OCI-LY3 (cell line): ENCODE measurements at regions not wholly inside any gene's neighbourhood (a gene's known extent, or its start where the extent isn't known, plus 50 kb on each side); places are given as distances from the start of the nearest gene placed in this dataset.

ENCODE experiments used
- H2AFZ ChIP-seq: fragments of 200-600, 300-600 bp; shearing (Covaris generic); 2 replicates; pipeline ENCODE4 v1.6.0; 2014; ENCODE audit warnings: antibody characterized with exemption, low read depth, low read length
- H3K27ac ChIP-seq: fragments of 200-600, 300-600 bp; sonication (generic); 2 replicates; pipeline ENCODE4 v1.5.1; 2014; ENCODE audit warnings: mild to moderate bottlenecking, low read length, moderate library complexity, mixed read lengths
- H3K27me3 ChIP-seq: fragments of 200-600, 300-600 bp; sonication (generic); 2 replicates; pipeline ENCODE4 v1.6.1; 2014; ENCODE audit warnings: low read depth, low read length, mixed read lengths
- H3K36me3 ChIP-seq: fragments of 200-600, 300-600 bp; sonication (generic); replicated peaks from 2 replicates; pipeline ENCODE3; 2014; ENCODE audit warnings: low read depth, low read length, mixed read lengths
- H3K4me1 ChIP-seq: fragments of 300-600, 200-600 bp; sonication (generic); 2 replicates; pipeline ENCODE4 v1.6.1; 2014; ENCODE audit warnings: low read length, mixed read lengths
- H3K4me2 ChIP-seq: fragments of 200-600, 300-600 bp; sonication (generic); 2 replicates; pipeline ENCODE4 v1.6.1; 2014; ENCODE audit warnings: low read length, mixed read lengths
- H3K4me3 ChIP-seq: fragments of 300-600, 200-600 bp; sonication (generic); 2 replicates; pipeline ENCODE4 v1.5.1; 2014; ENCODE audit warnings: antibody characterized with exemption, mild to moderate bottlenecking, low read length, moderate library complexity
- H3K79me2 ChIP-seq: fragments of 300-600, 200-600 bp; shearing (Covaris generic); 2 replicates; pipeline ENCODE4 v1.6.1; 2014; ENCODE audit warnings: mild to moderate bottlenecking, low read length, mixed read lengths
- H3K9ac ChIP-seq: fragments of 300-600, 200-600 bp; shearing (Covaris generic); 2 replicates; pipeline ENCODE4 v1.6.0; 2014; ENCODE audit warnings: mild to moderate bottlenecking, low read length, moderate library complexity
- H3K9me3 ChIP-seq: fragments of 200-600, 300-600 bp; shearing (Covaris generic); 2 replicates; pipeline ENCODE4 v1.6.1; 2014; ENCODE audit warnings: low read length, mixed read lengths; ENCODE audit not compliant: insufficient read depth
- H4K20me1 ChIP-seq: fragments of 200-600, 300-600 bp; sonication (generic); 2 replicates; pipeline ENCODE4 v1.6.1; 2016; ENCODE audit warnings: low read length, mixed read lengths; ENCODE audit not compliant: insufficient read depth
- EZH2phosphoT487 ChIP-seq: fragments of 200-600 bp; shearing (Covaris generic); IDR thresholded peaks from 2 replicates; pipeline ENCODE4 v1.6.1; 2018; ENCODE audit warnings: antibody characterized with exemption, mixed run types, low read depth
- TF ChIP-seq, protein P1 (sequence below): fragments of 200-600, 300-600 bp; sonication (generic); IDR thresholded peaks from 2 replicates; pipeline ENCODE4 v1.5.1; 2014; ENCODE audit warnings: antibody characterized with exemption, low read length, low read depth

DNA sequence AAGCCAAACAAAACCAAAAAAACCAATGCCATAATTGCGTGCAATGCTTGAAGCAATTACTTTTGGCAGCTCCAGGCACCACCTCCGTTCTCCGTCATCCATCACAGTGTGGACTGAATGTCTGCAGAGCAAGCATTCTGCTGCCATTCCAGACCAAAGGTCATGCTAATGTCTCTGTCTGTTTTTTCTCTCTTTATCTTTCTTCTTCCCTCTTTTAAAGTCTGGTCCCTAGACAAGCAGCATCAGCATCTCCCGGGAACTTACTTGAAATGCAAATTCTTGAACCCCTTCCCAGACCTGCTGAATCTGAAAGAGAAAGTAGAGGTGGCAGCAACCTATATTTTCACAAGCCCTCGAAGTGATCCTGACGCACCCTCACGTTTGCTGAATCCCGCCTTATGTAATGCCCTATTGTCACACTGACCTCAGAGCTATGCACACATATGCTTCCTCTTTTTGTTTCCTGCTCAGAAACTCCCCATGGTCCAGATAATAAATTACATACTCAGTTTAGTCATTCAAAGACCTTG is 297.3 kb upstream of the PROK2 start:
- H4K20me1 ChIP-seq, result peaks cover 17% of the 10 kb centered on the region; the same call in 1 of the 2 replicates
- H3K36me3 ChIP-seq, result no peaks in the 10 kb centered on the region
- 0 out of 2 replicates have a peak, but pooled peaks cover 4% of the 10 kb centered on the region for H3K9me3 ChIP-seq
- TF ChIP-seq, protein P1, sequence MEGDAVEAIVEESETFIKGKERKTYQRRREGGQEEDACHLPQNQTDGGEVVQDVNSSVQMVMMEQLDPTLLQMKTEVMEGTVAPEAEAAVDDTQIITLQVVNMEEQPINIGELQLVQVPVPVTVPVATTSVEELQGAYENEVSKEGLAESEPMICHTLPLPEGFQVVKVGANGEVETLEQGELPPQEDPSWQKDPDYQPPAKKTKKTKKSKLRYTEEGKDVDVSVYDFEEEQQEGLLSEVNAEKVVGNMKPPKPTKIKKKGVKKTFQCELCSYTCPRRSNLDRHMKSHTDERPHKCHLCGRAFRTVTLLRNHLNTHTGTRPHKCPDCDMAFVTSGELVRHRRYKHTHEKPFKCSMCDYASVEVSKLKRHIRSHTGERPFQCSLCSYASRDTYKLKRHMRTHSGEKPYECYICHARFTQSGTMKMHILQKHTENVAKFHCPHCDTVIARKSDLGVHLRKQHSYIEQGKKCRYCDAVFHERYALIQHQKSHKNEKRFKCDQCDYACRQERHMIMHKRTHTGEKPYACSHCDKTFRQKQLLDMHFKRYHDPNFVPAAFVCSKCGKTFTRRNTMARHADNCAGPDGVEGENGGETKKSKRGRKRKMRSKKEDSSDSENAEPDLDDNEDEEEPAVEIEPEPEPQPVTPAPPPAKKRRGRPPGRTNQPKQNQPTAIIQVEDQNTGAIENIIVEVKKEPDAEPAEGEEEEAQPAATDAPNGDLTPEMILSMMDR, result no peak
- TF ChIP-seq EZH2phosphoT487, result no peak
- no peaks in the 10 kb centered on the region for H3K79me2 ChIP-seq
- peaks cover 66% of the 10 kb centered on the region for H3K4me1 ChIP-seq
- peak overlapping the region; percentile 57 for H3K4me2 ChIP-seq
- peak overlapping the region; percentile 37 for H3K4me3 ChIP-seq
- no peak overlapping the region for H3K27ac ChIP-seq
- peaks cover 84% of the 10 kb centered on the region for H3K27me3 ChIP-seq
- no peak overlapping the region for H3K9ac ChIP-seq
- no peak overlapping the region for H2AFZ ChIP-seq

DNA sequence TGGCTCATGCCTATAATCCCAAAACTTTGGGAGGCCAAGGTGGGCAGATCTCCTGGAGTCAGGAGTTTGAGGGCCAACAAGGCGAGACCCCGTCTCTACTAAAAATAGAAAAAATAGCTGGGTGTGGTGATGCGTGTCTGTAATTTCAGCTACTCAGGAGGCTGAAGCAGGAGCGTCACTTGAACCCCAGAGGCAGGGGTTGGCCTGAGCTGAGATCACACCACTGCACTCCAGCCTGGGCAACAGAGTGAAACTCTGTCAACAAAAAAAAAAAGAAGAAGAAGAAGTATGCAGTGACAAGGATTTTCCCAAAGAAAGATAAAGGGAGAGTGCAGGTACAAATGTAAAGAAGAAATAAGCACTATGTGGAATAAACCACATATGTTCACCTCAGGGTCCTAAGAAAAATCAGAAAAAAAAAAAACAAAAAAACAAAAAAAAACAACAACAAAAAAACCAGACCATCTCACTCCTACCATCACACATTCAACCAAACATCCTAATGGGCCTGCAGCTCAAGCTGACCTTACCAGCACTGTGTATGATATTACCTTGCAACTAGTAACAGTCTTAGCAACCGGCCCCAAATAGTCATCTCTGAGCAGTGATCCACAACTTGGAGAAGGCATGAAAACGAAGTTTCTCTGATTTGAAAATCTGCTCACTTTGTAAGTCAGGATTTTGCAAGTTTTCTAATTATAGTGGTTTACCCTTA is 296.7 kb upstream of the PROK2 start:
- Histone ChIP-seq H3K27me3 (peaks cover 83% of the 10 kb centered on the region), H3K4me2 (peak overlapping the region; percentile 57), H3K9ac (no peak overlapping the region), H3K79me2 (no peaks in the 10 kb centered on the region), H4K20me1 (peaks cover 14% of the 10 kb centered on the region; the same call in 1 of the 2 replicates), H2AFZ (no peak overlapping the region), H3K4me3 (peak overlapping the region; percentile 37), H3K9me3 (0 out of 2 replicates have a peak, but pooled peaks cover 4% of the 10 kb centered on the region), H3K36me3 (no peaks in the 10 kb centered on the region), H3K27ac (no peak overlapping the region), H3K4me1 (peaks cover 68% of the 10 kb centered on the region)
- TF ChIP-seq EZH2phosphoT487, result no peak
- TF ChIP-seq, protein P1, result no peak

DNA sequence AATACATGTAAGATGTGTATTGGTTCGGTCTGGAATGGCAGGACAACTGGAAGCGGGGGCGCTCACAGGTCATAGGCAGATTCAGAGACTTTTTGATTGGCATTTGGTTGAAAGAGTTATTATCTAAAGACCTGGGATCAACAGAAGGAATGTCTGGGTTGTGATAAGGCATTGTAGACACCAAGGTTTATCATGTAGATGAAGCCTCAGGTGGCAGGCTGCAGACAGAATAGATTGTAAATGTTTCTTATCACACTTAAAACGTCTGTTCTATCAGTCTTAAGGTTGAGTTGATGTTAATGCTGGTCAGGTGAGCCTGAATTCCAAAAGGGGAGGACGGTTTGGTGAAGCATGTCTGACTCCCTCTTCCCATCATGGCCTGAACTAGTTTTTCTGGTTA is 295.9 kb upstream of the PROK2 start:
- H2AFZ ChIP-seq, result no peak overlapping the region
- peaks cover 79% of the 10 kb centered on the region for H3K27me3 ChIP-seq
- peak overlapping the region; percentile 75 for H3K4me2 ChIP-seq
- H3K27ac ChIP-seq, result no peak overlapping the region
- TF ChIP-seq, protein P1, result no peak
- TF ChIP-seq EZH2phosphoT487, result no peak
- H3K4me3 ChIP-seq, result no peak overlapping the region; the same call in 1 of the 2 replicates
- H3K9me3 ChIP-seq, result 0 out of 2 replicates have a peak, but pooled peaks cover 4% of the 10 kb centered on the region
- H3K36me3 ChIP-seq, result no peaks in the 10 kb centered on the region
- peaks cover 62% of the 10 kb centered on the region for H3K4me1 ChIP-seq
- peaks cover 11% of the 10 kb centered on the region; the same call in 1 of the 2 replicates for H4K20me1 ChIP-seq
- H3K79me2 ChIP-seq, result no peaks in the 10 kb centered on the region
- H3K9ac ChIP-seq, result no peak overlapping the region

DNA sequence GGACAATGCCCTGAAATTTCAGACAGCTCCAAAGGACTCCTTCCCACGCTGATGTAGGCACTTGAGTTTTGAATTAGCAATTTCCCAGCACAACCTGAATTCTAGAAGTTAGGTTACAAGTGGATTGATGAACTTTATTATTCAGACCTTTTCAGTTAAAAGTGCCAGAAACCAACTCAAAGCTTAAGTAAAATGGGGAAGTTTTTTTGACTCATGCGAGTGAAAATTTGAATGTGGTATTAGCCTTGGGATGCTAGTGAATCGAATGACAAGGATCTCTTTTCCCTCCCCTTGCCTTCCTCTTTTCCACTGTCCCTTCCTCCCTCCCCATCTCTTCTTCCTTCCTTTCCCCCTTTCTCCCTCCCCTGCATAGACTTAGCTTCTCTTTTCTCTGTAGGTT is 295.1 kb upstream of the PROK2 start:
- Histone ChIP-seq H3K27me3 (peaks cover 78% of the 10 kb centered on the region), H2AFZ (no peak overlapping the region), H3K4me3 (peak overlapping the region; percentile 37), H3K4me2 (peak overlapping the region; percentile 75), H3K36me3 (no peaks in the 10 kb centered on the region), H3K9ac (no peak overlapping the region; the same call in 1 of the 2 replicates), H4K20me1 (peaks cover 11% of the 10 kb centered on the region; the same call in 1 of the 2 replicates), H3K4me1 (peaks cover 62% of the 10 kb centered on the region), H3K79me2 (no peaks in the 10 kb centered on the region), H3K27ac (peak overlapping the region; percentile 35), H3K9me3 (peaks cover 8% of the 10 kb centered on the region; the same call in 1 of the 2 replicates)
- no peak for TF ChIP-seq EZH2phosphoT487
- TF ChIP-seq, protein P1, result no peak
